ENCODE measurements at regions not wholly inside any gene's neighbourhood (a gene's known extent, or its start where the extent isn't known, plus 50 kb on each side); places are given as distances from the start of the nearest gene placed in this dataset.

DNA sequence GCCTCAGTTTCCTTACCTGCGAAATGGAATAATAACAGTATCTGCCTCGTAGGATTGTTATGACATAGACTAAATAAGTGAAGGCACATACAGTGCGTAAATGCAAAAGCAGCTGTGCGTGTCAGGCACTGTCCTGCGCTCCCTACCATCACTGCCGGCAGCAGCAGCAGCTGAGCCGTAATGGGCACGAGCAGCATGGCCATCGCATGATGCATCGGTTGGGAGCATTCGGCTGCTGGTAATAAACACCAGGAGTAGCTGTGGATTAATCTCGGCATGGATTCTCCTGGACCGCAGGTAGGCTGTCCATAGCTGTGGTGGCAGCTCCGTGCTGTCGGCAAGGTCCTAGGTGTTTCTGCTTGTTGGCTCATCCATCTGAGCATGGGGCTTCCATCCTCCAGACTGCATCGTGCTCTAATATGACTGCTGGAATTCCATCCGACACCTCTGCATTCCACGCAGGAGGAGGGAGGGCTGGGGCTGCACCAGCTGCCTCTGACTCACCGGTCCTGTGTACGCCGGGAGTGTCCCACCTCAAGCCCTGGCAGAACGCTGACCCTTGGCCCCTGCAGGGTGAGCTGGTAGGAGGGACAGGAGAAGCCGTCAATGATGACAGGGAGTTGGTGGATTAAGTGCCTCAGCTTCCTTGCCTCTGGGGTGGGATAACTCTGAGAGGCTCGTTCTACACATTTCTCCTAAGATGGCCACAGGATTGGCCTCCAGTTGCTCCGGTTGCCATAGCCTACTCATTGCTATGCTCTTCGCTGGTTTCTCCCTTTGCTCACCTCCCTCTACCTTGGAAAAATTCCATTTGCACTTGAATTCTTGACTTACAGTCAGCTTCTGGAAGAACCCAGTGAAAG lies 100.9 kb upstream of the PMEPA1 start:
- intact Hi-C loops (cut with micrococcal nuclease) = no loop called here

DNA sequence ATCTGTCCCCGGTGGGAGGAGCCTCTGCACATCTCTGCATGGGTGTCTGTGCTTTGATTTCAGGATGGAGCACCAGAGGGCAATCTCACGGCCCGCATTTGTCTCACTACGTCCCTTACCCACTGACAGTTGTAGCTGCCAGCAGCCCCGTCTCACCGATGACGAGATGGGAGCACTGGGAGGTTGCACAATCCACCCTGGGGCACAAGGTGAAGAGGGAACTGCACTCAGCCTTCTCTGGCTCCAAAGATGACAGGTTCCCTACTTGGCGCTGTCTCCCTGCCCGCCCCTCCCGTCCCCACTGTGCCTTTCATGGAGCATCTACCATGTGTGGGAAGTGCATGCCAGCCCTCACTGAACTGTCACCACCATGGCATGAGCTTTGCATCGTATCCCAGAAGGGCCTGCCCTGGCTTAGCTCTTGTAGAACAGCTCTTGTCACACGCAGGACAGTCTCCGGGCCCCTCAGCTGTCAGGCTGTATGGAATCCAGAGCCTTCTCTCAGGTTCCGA lies 99.9 kb upstream of the PMEPA1 start:
- intact Hi-C loops (cut with micrococcal nuclease) = no loop called here

DNA sequence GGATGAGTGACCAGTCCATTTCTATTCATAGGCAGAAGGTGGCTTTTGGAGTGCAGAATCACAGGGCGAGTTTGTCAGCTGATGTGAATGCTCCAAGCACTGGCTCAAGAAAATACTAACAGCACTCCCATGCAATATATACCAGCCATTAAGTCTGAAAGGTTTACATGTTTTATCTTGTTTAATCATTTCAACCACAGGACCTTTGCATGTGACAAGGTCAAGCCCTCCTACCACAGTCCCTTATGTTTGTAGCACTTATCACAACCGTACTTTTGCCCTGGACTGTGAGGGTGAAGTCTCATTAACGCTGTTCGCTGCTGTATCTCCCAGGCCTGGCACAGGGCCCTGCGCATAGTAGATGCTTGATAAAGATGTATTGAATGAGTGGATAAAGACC lies 99.3 kb upstream of the PMEPA1 start:
- intact Hi-C loops (cut with micrococcal nuclease) = no loop called here

DNA sequence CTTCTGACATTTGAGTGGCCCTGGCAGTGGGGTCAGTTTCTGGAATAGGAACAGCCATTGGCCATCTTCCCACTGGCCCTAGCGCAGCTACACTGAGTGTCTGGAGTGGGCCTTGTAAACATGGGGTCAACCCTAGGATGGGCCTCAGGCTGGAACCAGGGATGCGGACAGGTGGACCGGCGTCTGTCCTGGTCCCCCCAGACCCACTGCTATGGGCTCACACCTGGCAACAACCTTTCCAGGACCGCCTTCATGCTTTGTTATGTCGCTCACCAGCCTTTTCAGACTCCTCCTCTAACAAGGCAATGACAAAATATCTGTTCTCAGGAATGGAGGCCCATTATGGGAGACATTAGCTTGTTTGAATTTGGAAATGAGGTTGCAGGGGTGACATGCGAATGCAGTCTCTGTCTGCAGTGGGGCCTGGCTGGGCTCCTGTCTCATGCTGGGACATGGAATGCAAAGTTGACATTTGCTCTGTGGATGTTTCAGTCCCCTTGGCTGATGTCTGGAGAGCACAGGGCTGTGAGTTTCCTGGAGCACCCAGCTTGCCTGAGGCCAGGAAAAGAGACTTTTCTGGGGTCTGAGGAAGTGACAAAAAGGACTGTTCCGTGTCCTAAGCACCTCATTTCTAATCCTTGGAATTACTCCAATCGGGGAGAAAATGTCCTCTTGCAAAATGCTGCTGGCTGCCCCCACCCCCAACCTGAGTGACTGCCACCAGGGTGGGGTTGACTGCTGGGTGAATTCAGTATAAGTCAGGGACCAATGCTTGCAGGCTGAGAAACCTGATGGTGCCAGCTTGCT lies 98.7 kb upstream of the PMEPA1 start:
- intact Hi-C loops (cut with micrococcal nuclease) = no loop called here

DNA sequence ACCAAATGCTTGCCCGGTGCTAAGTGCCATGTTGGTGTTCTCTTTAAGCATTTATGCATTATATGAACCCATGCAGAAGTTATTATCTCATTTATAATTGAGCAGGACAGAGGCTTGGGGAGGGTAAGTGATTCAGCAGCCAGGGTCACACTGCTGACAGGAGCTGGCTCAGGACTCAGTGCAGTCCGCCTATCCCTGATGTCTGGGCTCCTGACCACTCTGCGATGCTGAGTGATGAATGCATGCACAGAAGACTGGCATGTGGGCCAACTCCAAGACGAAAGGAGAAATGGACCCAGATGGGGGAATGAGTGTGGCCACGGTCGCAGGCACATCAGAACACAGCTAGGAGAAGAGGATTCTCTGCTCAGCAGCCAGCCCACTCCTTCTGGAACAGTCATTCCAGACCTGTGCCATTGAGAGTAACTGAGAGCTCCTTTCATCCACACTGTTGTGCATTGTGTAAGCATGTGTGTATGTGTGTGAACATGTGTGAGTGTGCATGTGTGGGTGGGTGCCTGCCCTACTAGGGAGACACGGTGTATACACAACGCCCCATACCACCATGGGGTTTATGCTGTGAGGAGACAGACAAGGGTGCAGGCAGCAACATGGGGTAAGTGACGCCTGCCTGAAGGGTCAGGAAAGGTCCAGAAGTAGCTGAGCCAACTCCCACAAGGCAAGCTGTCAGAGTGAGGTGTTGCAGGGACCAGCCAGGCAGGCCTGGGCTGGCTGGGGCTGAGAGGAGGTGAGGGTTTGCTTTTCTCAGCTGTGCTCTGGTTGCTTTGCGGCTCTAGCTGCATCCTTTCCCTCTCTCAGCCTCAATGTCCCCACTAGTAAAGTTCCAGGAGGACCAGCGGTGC lies 97.8 kb upstream of the PMEPA1 start:
- intact Hi-C loops (cut with micrococcal nuclease) = no loop called here

DNA sequence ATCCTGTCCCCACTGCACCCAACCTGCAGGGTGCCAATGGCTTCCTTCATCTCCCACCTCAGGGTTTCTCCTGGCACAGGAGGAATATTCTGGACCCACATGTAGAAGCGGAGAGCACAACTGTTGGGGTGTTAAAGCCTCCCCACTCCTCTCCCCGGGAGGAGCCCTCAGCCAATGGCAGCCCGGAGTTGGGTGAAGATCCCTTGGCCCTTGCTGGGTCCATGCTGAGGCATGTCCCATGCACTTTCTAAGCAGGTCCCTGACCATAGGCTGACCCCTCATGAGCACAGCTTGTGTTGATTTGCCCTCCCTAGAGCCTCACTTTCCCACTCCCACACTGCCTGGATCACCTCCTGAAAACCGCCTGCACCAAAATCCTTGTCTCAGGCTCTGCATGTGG lies 97.2 kb upstream of the PMEPA1 start:
- intact Hi-C loops (cut with micrococcal nuclease) = no loop called here

DNA sequence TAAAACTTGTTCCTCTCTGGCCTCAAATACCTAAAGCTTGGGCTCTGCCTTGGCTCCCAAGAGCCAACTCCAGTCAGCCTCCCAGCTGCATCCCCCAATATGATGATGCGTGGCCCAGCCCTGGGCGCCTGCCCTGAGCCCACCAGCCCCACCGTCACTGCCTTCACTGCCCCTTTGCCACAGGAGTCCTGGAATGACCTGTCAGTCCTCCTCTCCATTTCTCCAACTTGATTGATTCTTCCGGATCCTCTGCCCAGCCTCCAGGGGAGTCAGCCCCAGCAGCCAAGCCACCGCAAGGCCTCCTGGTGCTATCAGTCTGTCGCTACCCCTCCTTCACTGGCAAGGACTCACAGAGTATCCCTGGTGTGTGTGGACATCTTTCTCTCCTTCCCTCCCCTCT lies 96.7 kb upstream of the PMEPA1 start:
- intact Hi-C loops (cut with micrococcal nuclease) = no loop called here

DNA sequence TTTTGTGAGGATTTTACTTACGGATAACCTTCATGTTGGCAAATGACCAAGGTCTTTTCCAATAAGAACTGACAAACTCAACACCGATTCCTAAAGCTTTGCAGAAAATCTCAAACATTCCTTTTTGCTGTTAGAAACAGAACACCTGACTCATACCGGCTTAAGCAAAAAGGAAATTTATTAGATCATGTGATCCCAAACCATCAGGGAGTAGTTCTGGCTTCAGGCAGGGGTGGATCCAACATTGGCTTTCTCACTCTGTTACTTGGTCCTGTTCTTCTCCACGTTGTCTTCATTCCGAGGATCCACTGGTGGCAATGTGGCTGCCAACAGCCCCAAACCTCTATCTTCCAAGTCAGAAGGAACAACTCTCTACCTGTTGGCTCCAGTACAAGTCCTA lies 95.9 kb upstream of the PMEPA1 start:
- intact Hi-C loops (cut with micrococcal nuclease) = no loop called here

DNA sequence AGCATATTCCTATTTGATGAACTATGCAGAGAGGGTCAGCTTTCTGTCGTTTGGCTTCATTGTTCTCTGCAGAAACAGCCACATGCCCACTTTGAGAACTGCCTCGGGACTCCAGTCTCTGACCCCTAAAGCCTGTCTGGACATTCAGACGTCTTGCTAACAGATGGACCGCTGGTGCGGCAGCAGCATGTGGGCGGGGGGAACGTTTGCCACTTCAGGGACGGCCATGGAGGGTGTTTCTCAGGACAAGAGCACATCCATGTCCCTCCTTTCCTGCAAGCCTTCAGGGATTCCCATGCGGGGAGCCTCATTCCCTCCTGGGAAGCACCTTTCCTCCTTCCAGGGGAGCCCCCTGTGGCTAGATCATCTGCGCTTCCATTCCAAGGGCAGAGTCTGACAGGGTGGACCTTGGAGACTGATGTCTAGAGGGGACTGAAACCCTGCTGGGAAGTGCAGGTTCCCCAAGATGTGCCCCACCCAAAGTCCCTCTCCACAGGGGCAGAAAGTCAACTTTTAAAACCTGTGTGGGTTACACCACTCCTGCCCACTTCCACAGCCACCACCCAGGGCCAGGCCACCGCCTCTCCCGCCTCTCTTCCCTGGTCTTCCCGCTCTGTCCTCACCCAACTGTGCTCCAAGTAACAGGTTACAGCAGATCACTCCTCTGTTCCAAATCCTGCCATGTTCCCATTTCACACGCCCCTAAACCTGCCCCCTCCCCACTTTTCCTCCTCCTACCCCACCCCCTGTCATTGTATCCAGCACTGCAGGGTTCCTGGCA lies 94.8 kb upstream of the PMEPA1 start:
- intact Hi-C loops (cut with micrococcal nuclease) = loop anchor here (1.0 kb wide), 1 partner anchor 27 kb away; no protein-coding TSS in a partner anchor

DNA sequence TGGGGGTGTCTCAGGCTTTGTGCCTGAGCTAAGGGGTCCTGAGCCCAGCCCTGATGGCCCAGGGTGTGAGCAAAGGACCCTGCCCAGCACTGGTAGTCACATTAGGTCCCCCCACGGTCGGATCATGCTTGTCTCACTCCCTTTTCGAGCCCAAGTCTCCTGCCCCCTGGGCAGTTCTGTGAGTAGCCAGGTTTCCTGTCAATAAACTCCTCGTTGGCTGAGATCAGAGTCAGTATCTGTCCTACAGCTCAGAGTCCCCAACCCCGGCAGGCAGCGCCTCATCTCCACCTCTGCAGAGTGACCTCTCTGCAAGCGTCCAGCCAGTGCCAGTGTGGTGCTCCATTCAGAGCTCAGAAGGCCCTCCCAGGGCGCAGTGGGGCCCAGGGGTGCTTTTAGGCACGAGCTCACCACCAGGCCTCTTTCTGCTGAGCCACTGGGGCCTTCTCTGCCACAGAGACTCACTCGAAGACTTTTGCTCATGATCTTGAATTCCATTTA lies 93.7 kb upstream of the PMEPA1 start:
- intact Hi-C loops (cut with micrococcal nuclease) = loop anchor here (1.0 kb wide), 1 partner anchor 28 kb away; no protein-coding TSS in a partner anchor

DNA sequence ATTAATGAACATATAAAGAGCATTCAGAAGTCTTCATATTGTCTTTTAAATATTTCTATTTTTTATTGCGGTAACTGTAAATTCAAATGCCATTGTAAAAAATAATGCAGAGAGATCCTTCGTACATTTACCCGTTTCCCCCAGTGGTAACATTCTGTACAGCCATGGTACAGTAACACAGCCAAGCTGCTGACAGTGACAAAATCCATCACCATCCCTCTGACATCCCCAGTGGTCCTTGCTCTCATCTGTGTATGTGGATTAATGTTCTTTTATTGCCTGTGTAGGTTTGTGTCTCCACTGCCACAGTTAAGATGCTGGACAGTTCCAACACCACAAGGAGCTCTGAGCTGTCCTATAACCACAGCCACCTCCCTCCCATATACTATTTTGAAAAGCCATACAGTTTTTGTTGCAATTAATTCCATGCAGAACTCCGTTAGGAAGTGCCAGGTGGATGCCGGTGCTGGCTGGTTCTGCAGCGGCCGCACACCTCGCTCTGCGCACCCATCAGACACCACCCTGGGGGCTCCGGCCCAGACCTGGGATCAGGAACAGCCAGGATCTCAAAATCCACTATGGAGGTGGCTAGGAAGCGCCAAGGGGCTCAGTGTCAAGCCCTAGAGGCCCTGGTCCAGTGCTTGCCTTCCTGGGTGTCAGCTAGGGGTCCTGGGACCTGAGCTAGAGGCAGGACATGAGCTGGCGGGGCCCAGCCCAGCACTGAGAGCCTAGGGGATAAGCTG lies 93.1 kb upstream of the PMEPA1 start:
- intact Hi-C loops (cut with micrococcal nuclease) = no loop called here

DNA sequence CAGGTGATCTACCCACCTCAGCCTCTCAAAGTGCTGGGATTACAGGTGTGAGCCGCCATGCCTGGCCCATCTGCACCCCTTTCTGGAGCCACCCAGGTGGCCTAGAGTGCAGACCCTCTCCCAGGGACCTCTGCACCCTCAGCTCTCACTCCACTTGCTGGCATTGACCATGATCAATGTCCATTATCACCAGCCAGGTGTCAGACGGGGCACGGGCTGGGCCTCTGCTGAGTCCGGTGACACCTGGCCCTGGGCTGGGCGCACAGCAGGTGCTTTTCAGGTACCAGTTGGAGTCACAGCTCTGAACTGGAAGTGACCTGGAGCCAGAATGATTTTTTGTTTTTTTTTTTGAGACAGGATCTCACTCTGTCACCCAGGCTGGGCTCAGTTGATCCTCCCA lies 91.8 kb upstream of the PMEPA1 start:
- intact Hi-C loops (cut with micrococcal nuclease) = no loop called here

DNA sequence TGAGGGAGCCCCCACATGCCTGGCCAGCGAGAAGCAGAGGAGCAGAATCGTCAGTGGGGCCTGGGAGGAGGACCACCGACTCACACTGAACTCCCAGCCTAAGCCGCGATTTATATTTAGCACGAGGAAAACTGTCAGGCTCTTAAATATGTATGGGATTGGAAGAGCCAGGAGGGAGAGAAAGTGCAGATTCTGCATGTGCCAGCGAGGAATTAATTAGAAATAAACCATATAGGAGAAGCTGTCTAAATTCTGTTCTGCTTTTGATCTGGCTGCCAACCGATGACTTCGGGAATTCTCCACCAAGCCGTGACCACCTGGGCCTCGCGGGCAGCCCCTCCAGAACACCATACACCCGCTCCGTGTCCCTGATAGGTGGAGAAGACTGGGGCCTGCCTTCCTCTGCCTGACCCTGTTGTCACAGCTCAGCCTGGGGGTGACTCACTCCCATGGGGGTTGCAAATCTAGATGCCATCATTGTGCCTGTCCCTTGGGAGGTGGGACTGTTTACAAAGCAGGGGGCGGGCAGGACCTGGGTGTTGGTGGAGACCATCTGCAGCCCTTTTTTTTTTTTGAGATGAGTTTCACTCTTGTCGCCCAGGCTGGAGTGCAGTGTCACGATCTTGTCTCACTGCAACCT lies 91.1 kb upstream of the PMEPA1 start:
- intact Hi-C loops (cut with micrococcal nuclease) = no loop called here

DNA sequence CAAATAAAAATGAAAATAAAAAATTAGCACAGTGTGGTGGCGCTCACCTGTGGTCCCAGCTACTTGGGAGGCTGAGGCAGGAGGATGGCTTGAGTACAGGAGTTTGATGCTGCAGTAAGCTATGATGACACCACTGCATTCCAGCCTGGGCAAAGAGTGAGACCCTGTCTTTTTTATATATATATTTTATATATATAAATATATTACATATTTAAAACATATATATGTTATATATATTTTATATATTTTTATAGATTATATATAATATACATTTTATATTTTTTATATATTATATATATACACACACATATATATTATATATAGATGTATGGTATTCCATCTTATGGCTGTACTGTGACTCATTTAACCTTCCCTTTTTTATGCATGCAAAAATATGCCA lies 87.6 kb upstream of the PMEPA1 start:
- intact Hi-C loops (cut with micrococcal nuclease) = no loop called here

DNA sequence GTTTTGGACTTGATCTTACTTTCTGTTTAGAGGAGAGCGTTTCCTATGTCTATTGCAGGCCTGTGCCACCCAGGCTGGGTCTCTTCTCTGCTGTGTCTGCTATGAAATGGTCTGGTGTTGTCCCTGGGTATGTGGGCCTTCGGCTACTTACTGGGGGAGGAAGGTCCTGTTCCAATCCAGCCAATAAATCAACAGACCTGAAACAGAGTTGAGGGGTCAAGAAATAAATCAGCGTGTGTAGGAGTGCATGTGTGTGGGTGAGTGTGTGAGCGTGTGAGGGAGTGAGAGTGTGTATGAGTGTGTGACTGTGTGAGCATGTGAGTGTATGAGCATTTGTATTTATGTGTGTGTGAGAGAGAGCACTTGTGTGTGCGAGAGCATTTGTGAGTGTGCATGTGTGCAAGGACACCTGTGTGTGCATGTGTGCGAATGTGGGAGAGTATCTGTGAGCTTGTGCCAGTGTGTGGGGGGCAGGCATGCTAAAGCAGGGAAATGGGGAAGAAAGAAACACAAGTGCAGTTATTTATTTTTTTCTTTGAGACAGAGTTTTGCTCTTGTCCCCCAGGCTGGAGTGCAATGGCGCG lies 86.3 kb upstream of the PMEPA1 start:
- intact Hi-C loops (cut with micrococcal nuclease) = no loop called here

DNA sequence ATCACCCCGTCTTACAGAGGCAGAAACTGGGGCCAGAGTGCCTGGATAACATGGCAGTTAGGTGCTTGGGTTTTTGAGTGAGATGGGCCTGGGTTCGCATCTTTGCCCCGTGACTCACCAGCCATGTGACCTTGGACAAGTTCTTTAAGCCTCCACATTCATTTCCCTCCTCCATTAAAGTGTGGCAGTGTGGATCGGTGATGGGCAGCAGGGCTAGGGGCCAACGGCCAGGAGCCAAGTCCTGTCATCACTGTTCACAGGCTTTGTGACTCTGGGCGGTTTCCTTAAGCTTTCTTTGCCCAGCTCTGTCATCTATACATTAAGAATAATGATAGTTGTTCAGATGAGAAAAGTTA lies 85.5 kb upstream of the PMEPA1 start:
- intact Hi-C loops (cut with micrococcal nuclease) = no loop called here

DNA sequence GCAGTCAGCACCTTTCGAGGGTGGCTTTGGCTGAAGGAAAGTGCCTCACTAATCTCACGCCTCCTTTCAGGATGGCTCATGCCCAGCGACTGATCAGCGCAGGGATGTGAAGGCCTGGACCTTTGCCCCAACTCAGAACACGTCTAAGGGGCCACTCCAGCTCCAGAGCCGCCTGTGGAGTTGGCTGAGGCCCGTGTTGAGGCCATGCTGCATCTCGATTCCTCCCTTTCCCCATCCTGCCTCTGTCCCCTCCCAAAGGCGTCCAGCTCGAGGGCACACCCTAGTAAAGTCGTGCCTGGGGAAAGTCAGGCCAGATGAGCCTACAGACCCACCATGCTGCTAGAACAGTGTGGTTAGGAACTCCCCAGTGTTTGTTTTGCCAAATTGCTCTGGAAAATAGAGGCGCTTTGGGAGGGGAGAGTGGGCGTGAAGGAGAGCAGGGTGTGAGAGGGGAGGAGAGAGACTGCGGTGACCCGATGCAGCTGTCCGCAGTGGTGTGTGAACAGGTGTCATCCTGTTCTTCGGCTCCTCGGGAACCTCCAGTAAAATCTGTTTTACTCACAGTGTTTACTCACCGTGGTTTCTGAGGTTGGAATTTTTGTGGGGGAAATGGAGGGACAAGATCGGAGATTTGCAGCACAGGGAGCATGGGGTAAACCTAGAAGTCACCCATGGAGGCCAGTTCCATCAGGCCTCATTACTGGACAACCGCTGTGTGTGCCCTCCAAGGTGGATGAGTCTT lies 85.0 kb upstream of the PMEPA1 start:
- intact Hi-C loops (cut with micrococcal nuclease) = no loop called here

DNA sequence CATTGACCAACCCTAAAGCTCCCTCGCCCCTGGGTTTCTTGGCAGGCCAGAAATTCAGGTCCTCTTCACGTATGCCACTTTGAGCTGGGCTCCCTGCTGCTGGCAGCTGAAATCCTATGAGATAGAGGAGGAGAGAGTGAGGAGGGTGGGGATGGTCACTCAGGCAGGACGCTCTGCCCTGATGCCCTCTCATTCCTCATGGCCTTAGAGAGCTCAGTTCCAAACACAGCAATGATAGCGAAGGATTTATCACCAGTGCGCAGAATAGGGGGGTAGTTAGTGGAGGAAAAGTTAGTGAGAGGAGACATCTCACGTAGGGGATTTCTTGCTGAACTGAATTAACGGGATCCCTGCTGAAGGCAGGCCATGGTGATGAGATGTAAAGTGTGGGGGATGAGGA lies 84.2 kb upstream of the PMEPA1 start:
- intact Hi-C loops (cut with micrococcal nuclease) = no loop called here

All from T-helper 1 cell treated with Interleukin-12 subunit alpha and Interleukin-12 subunit beta and Interleukin-4 antibody, amounts not matched to agents 30 ng/mL and 1 ng/mL, for 36 hours (primary cell).